SK-N-SH treated with all-trans-retinoic acid at 6 μM for 48 hours (cell line): ENCODE measurements at regions not wholly inside any gene's neighbourhood (a gene's known extent, or its start where the extent isn't known, plus 50 kb on each side); places are given as distances from the start of the nearest gene placed in this dataset.

Source experiments
- CREB5 ChIP-seq: fragments of 250-450 bp; sonication (Bioruptor Pico); IDR thresholded peaks from 2 replicates; pipeline ENCODE4 v1.5.1; 2020; ENCODE audit warnings: low read depth, mild to moderate bottlenecking, moderate library complexity
- CSRNP3 ChIP-seq: fragments of 250-450 bp; sonication (Bioruptor Pico); IDR thresholded peaks from 2 replicates; pipeline ENCODE4 v1.5.1; 2021; ENCODE audit warnings: mild to moderate bottlenecking, moderate library complexity
- ESRRG ChIP-seq: fragments of 250-450 bp; sonication (Bioruptor Pico); IDR thresholded peaks from 2 replicates; pipeline ENCODE4 v1.6.1; 2021; ENCODE audit warnings: mild to moderate bottlenecking
- ZNF70 ChIP-seq: fragments of 450-650 bp; formaldehyde crosslinking; IDR thresholded peaks from 2 replicates; pipeline ENCODE4 v1.5.0; 2020; ENCODE audit warnings: mild to moderate bottlenecking, moderate library complexity
- ZNF8 ChIP-seq: fragments of 450-650 bp; formaldehyde crosslinking; IDR thresholded peaks from 2 replicates; pipeline ENCODE4 v1.5.0; 2020; ENCODE audit warnings: mild to moderate bottlenecking, moderate library complexity

- no peak for TF ChIP-seq CSRNP3 (CRISPR knock-in tag)
- no peak for TF ChIP-seq ZNF8 (CRISPR knock-in tag)
- no peak for TF ChIP-seq ESRRG
- TF ChIP-seq CREB5 (CRISPR knock-in tag) = no peak
- no peak for TF ChIP-seq ZNF70 (CRISPR knock-in tag)
Measured at GRCh38 chr3:43854283-43854682, 163.5 kb downstream of the ABHD5 start.
